SK-N-SH treated with all-trans-retinoic acid at 6 μM for 48 hours (cell line): ENCODE measurements at regions not wholly inside any gene's neighbourhood (a gene's known extent, or its start where the extent isn't known, plus 50 kb on each side); places are given as distances from the start of the nearest gene placed in this dataset.

ENCODE experiments used
- ATAC-seq: fragments of 200-7000 bp; cut with Tn5 transposase; 3 replicates; pipeline ENCODE4 v1.9.1; 2020; ENCODE audit warnings: mild to moderate bottlenecking, moderate library complexity
- BACH2 ChIP-seq: fragments of 250-450 bp; sonication (Bioruptor Pico); IDR thresholded peaks from 2 replicates; pipeline ENCODE4 v1.9.0; 2021; ENCODE audit warnings: mild to moderate bottlenecking, borderline replicate concordance
- CREB5 ChIP-seq: fragments of 250-450 bp; sonication (Bioruptor Pico); IDR thresholded peaks from 2 replicates; pipeline ENCODE4 v1.5.1; 2020; ENCODE audit warnings: low read depth, mild to moderate bottlenecking, moderate library complexity
- CSDC2 ChIP-seq: fragments of 250-450 bp; sonication (Bioruptor Pico); IDR thresholded peaks from 2 replicates; pipeline ENCODE4 v1.5.0; 2020; ENCODE audit warnings: mild to moderate bottlenecking, moderate library complexity
- CSRNP3 ChIP-seq: fragments of 250-450 bp; sonication (Bioruptor Pico); IDR thresholded peaks from 2 replicates; pipeline ENCODE4 v1.5.1; 2021; ENCODE audit warnings: mild to moderate bottlenecking, moderate library complexity
- ESRRG ChIP-seq: fragments of 250-450 bp; sonication (Bioruptor Pico); IDR thresholded peaks from 2 replicates; pipeline ENCODE4 v1.6.1; 2021; ENCODE audit warnings: mild to moderate bottlenecking
- GLIS3 ChIP-seq: fragments of 250-450 bp; sonication (Bioruptor Pico); IDR thresholded peaks from 2 replicates; pipeline ENCODE4 v1.5.0; 2020; ENCODE audit warnings: mild to moderate bottlenecking, moderate library complexity
- ISL1 ChIP-seq: fragments of 250-450 bp; sonication (Bioruptor Pico); IDR thresholded peaks from 2 replicates; pipeline ENCODE4 v2.1.2; 2022; ENCODE audit warnings: mild to moderate bottlenecking, moderate library complexity
- OSR1 ChIP-seq: fragments of 250-450 bp; sonication (Bioruptor Pico); IDR thresholded peaks from 2 replicates; pipeline ENCODE4 v1.8.0; 2022; ENCODE audit warnings: moderate library complexity, mild to moderate bottlenecking, inconsistent platforms
- POU6F1 ChIP-seq: fragments of 250-450 bp; sonication (Bioruptor Pico); IDR thresholded peaks from 2 replicates; pipeline ENCODE4 v1.8.0; 2021; ENCODE audit warnings: low read depth, mild to moderate bottlenecking, moderate library complexity, borderline replicate concordance
- RARB ChIP-seq: fragments of 250-450 bp; sonication (Bioruptor Pico); IDR thresholded peaks from 2 replicates; pipeline ENCODE4 v1.8.0; 2021; ENCODE audit warnings: mild to moderate bottlenecking, moderate library complexity
- SNAI2 ChIP-seq: fragments of 250-450 bp; sonication (Bioruptor Pico); IDR thresholded peaks from 2 replicates; pipeline ENCODE4 v1.5.0; 2020; ENCODE audit warnings: mild to moderate bottlenecking, moderate library complexity
- TOX ChIP-seq: fragments of 250-450 bp; sonication (Bioruptor Pico); IDR thresholded peaks from 2 replicates; pipeline ENCODE4 v1.8.0; 2021; ENCODE audit warnings: mild to moderate bottlenecking, moderate library complexity, borderline replicate concordance
- TSHZ2 ChIP-seq: fragments of 250-450 bp; sonication (Bioruptor Pico); IDR thresholded peaks from 2 replicates; pipeline ENCODE4 v1.5.0; 2020; ENCODE audit warnings: mild to moderate bottlenecking, moderate library complexity
- ZFP3 ChIP-seq: fragments of 250-450 bp; sonication (Bioruptor Pico); IDR thresholded peaks from 2 replicates; pipeline ENCODE4 v1.5.0; 2020; ENCODE audit warnings: mild to moderate bottlenecking, moderate library complexity
- ZFP30 ChIP-seq: fragments of 450-650 bp; formaldehyde crosslinking; IDR thresholded peaks from 2 replicates; pipeline ENCODE4 v1.5.0; 2022; ENCODE audit warnings: mild to moderate bottlenecking, moderate library complexity
- ZNF565 ChIP-seq: fragments of 450-650 bp; formaldehyde crosslinking; conservative IDR thresholded peaks from 2 replicates; pipeline ENCODE4 v1.5.0; 2020; ENCODE audit warnings: low read depth, mild to moderate bottlenecking, moderate library complexity
- ZNF70 ChIP-seq: fragments of 450-650 bp; formaldehyde crosslinking; IDR thresholded peaks from 2 replicates; pipeline ENCODE4 v1.5.0; 2020; ENCODE audit warnings: mild to moderate bottlenecking, moderate library complexity
- ZNF8 ChIP-seq: fragments of 450-650 bp; formaldehyde crosslinking; IDR thresholded peaks from 2 replicates; pipeline ENCODE4 v1.5.0; 2020; ENCODE audit warnings: mild to moderate bottlenecking, moderate library complexity

DNA sequence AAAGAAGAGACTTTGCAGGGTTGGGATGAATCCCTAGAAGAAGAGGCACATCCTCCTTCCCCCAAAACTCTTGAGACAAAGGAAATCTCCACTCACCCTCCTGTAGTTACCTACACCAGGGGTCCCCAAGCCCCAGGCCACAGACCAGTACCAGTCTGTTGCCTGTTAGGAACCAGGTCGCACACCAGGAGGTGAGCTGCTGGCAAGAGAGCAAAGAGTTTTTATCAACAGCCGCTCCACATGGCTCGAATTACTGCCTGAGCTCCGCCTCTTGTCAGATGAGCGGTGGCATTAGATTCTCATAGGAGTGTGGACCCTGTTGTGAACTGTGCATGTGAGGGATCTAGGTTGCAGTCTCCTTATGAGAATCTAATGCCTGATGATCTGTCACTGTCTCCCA is 98.9 kb downstream of the CCT6B start:
- TF ChIP-seq CREB5 (CRISPR knock-in tag) (no peak), ZFP3 (CRISPR knock-in tag) (no peak), ZNF8 (CRISPR knock-in tag) (no peak), TOX (CRISPR knock-in tag) (no peak), RARB (CRISPR knock-in tag) (no peak), ESRRG (no peak), SNAI2 (CRISPR knock-in tag) (no peak), ISL1 (CRISPR knock-in tag) (no peak), OSR1 (CRISPR knock-in tag) (no peak), TSHZ2 (CRISPR knock-in tag) (no peak), GLIS3 (CRISPR knock-in tag) (no peak), POU6F1 (CRISPR knock-in tag) (no peak)
- TF ChIP-seq, all 23 proteins: peak for 0
- ATAC-seq, result no peak

- no peak for TF ChIP-seq ZFP30 (CRISPR knock-in tag)
- TF ChIP-seq ZNF8 (CRISPR knock-in tag), result no peak
- TF ChIP-seq GLIS3 (CRISPR knock-in tag), result no peak
- ATAC-seq, result no peak
Measured at GRCh38 chr17:34861864-34862263, 99.4 kb downstream of the CCT6B start.

DNA sequence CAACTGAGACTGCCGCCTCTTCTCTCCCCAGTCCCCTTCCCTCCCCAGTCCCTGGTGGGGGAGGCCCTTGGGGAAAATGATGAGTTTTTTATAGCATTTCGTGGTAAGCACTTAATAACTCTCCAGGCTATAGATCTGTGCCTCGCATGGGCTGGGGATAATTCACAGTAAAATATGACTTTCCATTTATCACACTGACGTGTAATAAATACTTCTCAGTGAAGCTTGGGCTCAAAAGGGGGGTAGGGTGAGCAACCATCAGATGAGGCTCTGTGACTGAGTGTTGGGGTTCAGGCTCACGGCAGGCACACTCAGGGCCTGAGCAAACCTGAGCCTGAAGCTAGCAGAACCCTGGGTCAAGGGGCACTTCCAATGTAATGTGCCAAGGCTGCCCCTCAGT is 101.6 kb downstream of the CCT6B start:
- TF ChIP-seq OSR1 (CRISPR knock-in tag) (no peak), CREB5 (CRISPR knock-in tag) (no peak), GLIS3 (CRISPR knock-in tag) (no peak), BACH2 (CRISPR knock-in tag) (no peak), ZNF565 (CRISPR knock-in tag) (no peak), ZFP3 (CRISPR knock-in tag) (no peak), ZFP30 (CRISPR knock-in tag) (no peak), TOX (CRISPR knock-in tag) (no peak), CSDC2 (CRISPR knock-in tag) (no peak), ZNF8 (CRISPR knock-in tag) (no peak), ZNF70 (CRISPR knock-in tag) (no peak), CSRNP3 (CRISPR knock-in tag) (no peak), ESRRG (no peak), ISL1 (CRISPR knock-in tag) (no peak)
- ATAC-seq, result no peak
